ENCODE measurements at regions not wholly inside any gene's neighbourhood (a gene's known extent, or its start where the extent isn't known, plus 50 kb on each side); places are given as distances from the start of the nearest gene placed in this dataset.

DNA sequence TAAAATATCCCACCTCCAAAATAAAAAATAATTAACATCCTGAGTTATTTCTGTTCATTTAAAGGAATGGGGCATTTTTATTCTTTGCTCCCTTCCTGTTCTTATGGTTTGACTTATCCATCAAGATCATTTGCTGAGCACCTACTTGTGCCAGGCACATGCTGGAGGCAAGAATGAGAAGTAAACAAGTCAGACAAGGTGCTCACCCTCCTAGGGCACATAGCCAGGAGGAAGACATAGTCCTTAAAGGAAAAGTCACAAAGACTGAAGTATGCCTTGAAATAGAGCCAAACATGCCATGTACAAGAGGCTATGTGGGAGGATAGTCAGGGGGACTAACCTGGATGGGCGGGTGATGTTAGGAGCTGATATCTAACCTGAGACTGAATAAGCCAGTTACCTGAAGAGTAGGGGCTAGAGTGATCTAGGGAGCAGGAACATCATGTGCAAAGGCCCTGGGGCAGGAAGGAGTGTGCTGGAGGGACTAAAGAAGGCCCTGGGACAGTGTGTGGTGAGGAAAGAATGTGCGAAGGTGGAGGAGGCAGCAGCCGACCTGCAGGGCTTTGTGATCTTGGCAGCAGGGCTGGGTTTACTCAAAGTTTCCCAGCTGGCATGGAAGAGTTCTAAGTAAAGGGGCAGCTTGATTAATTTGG lies 233.5 kb downstream of the MATN1 start:
- Histone ChIP-seq H3K27me3 (ENCODE audit: control insufficient read depth, insufficient read depth, low read length) (no peaks in the 10 kb centered on the region), H3K4me3 (ENCODE audit: low read depth, low read length) (no peak overlapping the region), H3K36me3 (ENCODE audit: control insufficient read depth, insufficient read depth, low read length) (no peaks in the 10 kb centered on the region)
- TF ChIP-seq, protein P1, sequence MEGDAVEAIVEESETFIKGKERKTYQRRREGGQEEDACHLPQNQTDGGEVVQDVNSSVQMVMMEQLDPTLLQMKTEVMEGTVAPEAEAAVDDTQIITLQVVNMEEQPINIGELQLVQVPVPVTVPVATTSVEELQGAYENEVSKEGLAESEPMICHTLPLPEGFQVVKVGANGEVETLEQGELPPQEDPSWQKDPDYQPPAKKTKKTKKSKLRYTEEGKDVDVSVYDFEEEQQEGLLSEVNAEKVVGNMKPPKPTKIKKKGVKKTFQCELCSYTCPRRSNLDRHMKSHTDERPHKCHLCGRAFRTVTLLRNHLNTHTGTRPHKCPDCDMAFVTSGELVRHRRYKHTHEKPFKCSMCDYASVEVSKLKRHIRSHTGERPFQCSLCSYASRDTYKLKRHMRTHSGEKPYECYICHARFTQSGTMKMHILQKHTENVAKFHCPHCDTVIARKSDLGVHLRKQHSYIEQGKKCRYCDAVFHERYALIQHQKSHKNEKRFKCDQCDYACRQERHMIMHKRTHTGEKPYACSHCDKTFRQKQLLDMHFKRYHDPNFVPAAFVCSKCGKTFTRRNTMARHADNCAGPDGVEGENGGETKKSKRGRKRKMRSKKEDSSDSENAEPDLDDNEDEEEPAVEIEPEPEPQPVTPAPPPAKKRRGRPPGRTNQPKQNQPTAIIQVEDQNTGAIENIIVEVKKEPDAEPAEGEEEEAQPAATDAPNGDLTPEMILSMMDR (IDR thresholded peaks at IDR 0.05; ENCODE audit: insufficient read depth, low read length, poor library complexity, severe bottlenecking) = no peak
- DNase-seq (ENCODE audit: low read depth) = no peak

DNA sequence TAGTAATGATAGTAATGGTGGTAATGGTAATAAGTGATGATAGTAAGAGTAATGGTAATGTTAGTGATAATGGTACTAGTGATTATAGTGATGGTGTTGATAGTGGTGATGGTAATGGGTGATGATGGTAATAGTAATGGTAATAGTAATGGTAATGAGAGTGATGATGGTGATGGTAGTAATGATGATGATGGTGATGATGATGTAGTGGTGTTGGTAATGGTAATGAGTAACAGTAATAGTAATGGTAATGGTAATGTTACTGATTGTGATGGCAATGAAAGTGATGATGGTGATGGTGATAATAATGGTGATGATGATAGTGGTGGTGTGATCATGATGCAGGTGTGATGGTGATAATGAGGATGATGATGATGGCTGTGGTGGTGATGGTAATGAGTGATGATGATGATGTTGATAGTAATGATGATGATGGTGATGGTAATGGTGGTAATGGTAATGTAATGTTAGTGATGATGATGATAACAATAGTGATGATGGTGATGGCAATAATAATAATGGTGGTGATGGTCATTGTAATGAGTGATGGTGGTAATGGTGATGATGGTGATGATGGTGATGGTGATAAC lies 235.0 kb downstream of the MATN1 start:
- DNase-seq (ENCODE audit: low read depth) = no peak
- no peaks in the 10 kb centered on the region for H3K27me3 ChIP-seq (ENCODE audit: control insufficient read depth, insufficient read depth, low read length)
- no peak overlapping the region for H3K4me3 ChIP-seq (ENCODE audit: low read depth, low read length)
- TF ChIP-seq, protein P1 (IDR thresholded peaks at IDR 0.05; ENCODE audit: insufficient read depth, low read length, poor library complexity, severe bottlenecking) = no peak
- no peaks in the 10 kb centered on the region for H3K36me3 ChIP-seq (ENCODE audit: control insufficient read depth, insufficient read depth, low read length)

DNA sequence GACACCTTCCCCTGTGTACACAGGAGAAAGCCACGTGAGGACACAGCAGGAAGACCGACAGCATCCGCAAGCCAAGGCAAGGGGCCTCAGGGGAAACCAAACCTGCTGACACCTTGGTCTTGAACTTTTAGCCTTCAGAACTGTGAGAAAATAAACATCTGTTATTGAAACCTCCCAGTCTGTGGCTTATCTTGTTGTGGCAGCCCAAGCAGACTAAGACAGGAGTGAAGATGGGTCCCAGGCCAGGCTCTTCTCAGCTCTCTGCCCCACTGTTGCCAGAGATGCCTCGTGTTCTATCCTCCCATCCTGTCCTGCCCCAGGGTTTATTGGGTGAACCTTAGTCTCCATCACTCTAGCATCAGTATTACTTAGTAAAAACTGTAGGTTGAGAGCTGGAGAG lies 236.3 kb downstream of the MATN1 start:
- DNase-seq (ENCODE audit: low read depth) = no peak
- TF ChIP-seq, protein P1 (IDR thresholded peaks at IDR 0.05; ENCODE audit: insufficient read depth, low read length, poor library complexity, severe bottlenecking) = no peak
- Histone ChIP-seq H3K36me3 (ENCODE audit: control insufficient read depth, insufficient read depth, low read length) (no peaks in the 10 kb centered on the region), H3K27me3 (ENCODE audit: control insufficient read depth, insufficient read depth, low read length) (no peaks in the 10 kb centered on the region), H3K4me3 (ENCODE audit: low read depth, low read length) (no peak overlapping the region)

DNA sequence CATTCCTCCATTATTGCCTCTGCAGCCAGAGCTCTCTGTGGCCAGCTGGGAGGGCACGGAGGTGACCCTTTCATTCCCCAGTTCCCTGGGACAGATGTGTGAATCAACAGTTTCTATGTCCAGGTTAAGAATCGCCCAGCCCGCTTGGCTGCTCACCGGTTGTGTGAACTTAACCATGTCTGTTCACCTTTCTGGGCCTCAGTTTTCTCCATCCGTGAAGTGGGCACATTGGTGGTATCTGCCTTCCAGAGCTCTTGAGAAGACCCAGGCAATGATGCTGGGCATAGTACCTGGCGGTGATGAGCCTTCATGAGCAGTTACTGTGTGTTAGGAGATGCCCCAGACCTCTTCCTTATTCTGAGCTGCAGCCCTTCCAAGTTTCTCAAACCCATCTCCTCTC lies 238.3 kb downstream of the MATN1 start:
- H3K36me3 ChIP-seq (ENCODE audit: control insufficient read depth, insufficient read depth, low read length) = no peaks in the 10 kb centered on the region
- TF ChIP-seq, protein P1 (IDR thresholded peaks at IDR 0.05; ENCODE audit: insufficient read depth, low read length, poor library complexity, severe bottlenecking) = no peak
- no peaks in the 10 kb centered on the region for H3K27me3 ChIP-seq (ENCODE audit: control insufficient read depth, insufficient read depth, low read length)
- no peak for DNase-seq (ENCODE audit: low read depth)
- H3K4me3 ChIP-seq (ENCODE audit: low read depth, low read length) = no peak overlapping the region

DNA sequence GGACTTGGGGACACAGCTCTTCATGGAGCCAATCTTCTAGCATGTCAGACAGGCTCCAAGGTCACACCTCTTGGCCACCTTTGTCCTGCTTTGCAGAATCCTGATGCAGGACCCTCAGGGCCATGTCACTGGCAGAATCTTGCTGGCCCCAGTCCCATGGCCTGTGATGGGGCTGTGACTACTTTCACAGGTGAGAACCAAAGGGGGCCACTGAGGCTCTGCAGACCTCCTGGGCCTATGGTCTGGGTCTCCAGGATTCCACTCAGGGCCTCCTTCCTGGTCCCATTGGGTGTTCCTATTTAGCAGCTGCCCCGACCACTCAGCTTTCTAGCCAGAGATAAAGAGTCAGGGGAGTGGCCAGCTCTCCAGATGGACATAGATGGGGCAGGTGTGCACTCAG lies 238.7 kb downstream of the MATN1 start:
- H3K4me3 ChIP-seq (ENCODE audit: low read depth, low read length) = no peak overlapping the region
- H3K36me3 ChIP-seq (ENCODE audit: control insufficient read depth, insufficient read depth, low read length) = no peaks in the 10 kb centered on the region
- no peaks in the 10 kb centered on the region for H3K27me3 ChIP-seq (ENCODE audit: control insufficient read depth, insufficient read depth, low read length)
- DNase-seq (ENCODE audit: low read depth) = no peak
- TF ChIP-seq, protein P1 (IDR thresholded peaks at IDR 0.05; ENCODE audit: insufficient read depth, low read length, poor library complexity, severe bottlenecking) = no peak

DNA sequence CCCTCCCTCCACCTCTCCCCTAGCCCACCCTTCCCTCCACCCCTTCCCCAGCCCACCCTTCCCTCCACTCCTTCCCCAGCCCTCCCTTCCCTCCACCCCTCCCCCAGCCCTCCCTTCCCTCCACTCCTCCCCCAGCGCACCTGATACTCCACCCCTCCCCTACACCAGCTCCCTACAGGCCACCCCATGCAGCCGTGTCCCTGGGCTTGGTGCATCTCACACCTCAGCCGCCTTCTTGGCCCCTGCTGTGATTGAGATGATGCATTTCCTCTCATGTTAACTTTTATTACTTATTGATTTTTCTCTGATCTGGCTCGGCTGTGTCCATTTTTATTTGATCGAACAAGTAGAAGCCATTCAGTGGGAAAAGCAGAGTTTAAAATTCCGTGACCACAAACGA lies 243.8 kb downstream of the MATN1 start:
- H3K27me3 ChIP-seq (ENCODE audit: control insufficient read depth, insufficient read depth, low read length) = peaks cover 2% of the 10 kb centered on the region
- TF ChIP-seq, protein P1 (IDR thresholded peaks at IDR 0.05; ENCODE audit: insufficient read depth, low read length, poor library complexity, severe bottlenecking) = no peak
- no peaks in the 10 kb centered on the region for H3K36me3 ChIP-seq (ENCODE audit: control insufficient read depth, insufficient read depth, low read length)
- DNase-seq (ENCODE audit: low read depth) = no peak
- no peak overlapping the region for H3K4me3 ChIP-seq (ENCODE audit: low read depth, low read length)

Data from kidney epithelial cell (primary cell).